ENCODE measurements at regions not wholly inside any gene's neighbourhood (a gene's known extent, or its start where the extent isn't known, plus 50 kb on each side); places are given as distances from the start of the nearest gene placed in this dataset.
"Not testable (repeated sequence)": the region's sequence is repeated elsewhere in the genome, so short reads cannot be mapped to it uniquely, and the experiment has no call there.

DNA sequence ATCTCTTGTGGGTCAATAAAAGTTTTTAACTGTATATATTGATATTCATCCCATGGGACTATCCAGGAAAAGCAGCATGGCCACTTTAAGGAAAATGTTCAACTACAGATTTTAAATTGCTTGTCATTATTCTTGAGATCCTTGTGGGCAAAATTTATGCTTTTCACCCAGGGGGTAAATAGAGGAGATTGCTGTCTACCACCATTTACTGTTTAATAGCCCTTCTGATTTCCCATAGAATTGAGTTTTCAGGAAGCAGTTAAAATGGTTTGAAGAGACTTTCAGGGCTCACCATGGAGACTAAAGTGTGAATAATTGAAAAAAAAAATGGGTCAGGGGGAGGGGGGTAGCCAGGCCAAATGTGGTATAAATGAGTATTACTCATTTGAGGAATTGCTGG is 901.1 kb upstream of the POT1 start:
- DNase-seq, result no peak

DNA sequence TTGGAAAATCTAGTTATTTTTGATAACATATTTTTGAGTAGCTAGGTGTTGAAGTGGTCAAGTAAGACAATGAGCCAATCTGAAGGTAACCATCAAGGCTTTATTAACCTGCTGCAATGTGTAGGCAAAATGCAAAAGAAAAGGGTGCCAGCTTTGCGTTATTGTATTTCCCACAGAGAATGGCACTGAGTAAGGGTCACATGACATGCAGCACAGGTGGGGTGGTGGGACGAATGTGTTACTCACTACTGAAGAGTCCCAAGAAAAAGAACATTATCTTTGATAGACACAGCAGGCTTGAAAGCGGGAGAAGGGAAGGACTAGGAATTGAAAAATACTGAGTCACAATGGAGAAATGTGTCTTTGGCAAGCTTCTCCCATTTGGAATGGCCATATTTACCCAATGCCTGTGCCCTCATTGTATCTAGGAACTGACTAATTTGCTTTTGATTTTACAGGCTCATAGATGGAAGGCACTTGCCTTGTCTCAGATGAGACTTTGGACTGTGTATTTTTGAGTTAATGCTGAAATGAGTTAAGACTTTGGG is 898.6 kb upstream of the POT1 start:
- DNase-seq, result no peak

DNA sequence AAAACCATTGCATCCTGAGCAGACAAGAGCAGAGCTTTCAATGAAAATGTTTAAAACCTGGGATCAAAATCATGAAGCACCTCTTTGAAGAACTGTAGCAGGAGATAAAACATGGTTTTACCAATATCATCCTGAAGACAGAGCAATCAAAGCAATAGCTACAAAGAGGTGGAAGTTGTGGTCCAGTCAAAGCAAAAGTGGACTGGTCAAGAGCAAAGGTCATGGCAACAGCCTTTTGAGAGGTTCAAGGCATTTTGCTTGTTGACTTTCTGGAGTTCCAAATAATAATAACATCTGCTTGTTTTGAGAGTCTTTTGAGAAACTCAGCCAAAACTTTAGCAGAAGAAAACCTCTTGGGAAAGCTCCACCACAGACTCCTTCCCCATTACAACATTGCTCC is 893.9 kb upstream of the POT1 start:
- no peak for DNase-seq

DNA sequence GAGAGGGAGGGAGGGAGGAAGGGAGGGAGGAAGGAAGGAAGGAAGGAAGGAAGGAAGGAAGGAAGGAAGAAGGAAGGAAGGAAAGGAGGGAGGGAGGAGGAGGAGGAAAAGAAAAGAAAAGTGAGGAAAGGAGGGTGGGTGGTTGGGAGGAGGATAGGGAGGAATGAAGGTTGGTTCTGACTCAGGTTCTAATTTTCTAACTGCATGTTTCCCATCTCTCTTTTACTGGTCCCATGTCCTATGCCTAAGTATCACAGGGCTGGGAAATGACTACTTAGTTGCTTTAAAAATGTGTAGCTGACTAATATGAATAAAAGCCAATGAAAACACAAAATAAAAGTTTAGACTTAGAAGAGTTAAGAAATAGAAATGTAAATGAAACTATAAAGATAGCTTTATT is 890.9 kb upstream of the POT1 start:
- DNase-seq, result no peak

DNA sequence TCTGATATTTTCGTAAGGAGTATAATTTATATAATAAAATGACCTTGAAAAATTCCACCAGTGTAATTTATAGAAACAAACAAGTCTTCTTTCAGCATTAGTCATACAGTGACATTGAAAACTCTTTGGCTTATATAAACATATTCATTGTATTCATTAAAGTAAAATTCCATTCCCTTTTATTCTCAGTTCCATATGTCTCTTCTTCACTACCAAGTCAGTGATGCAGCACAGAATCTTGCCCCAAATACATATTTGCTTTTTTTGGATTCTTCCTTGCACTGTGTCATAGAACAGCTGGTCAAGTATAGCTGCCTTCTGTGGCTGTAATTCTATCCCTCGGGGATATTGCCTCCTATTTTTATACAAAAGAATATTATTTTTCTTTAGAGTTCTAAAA is 884.5 kb upstream of the POT1 start:
- DNase-seq, result no peak

DNA sequence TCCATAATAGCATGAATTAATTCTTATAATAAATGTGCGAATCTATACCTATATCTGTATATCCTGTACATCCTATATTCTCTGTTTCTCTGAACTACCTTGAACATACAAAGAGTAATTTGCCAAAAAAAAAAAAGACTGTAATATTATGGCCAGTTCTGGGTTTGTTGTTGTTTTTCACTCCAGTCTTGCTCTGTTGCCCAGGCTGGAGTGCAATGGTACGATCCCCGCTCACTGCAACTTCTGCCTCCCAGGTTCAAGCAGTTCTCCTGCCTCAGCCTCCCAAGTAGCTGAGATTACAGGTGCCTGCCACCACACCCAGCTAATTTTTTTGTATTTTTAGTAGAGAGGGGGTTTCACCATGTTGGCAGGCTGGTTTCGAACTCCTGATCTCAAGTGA is 876.9 kb upstream of the POT1 start:
- DNase-seq, result not testable (repeated sequence)

DNA sequence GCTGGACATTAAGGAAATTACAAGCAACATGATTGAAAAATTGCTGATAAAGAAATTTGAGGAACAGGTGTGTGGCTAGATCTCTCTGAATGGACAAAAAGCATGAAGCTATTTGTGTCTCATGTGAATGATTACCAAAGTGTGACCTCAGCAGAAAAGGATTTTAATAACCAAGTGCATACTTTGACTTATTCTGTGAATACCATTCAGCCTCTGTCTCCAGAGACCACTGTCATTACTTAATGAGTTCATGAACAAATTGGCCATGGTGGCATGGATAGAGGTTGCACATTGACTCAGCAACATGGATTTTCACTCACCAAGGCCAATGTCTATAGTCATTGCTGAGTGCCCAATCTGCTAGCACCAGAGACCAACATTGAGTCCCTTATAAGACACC is 874.6 kb upstream of the POT1 start:
- no peak for DNase-seq

DNA sequence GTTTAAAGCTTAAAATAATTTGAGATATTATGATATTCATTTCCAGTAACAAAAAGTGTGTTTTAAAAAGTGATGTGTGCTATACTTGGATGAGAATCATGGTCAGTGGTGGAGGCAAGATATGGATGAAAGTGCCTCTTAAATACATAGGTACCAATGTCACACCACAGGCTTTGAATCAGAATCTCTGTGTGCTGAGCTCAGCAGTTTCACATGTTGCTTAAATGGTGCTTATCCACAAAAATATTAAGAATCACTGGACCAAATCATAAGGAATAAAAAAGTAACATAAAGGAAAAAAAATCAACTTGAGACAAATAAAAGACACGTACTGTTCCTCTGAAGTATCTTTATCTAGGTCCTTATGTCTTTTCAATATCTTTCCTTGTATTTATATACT is 850.5 kb upstream of the POT1 start:
- no peak for DNase-seq

DNA sequence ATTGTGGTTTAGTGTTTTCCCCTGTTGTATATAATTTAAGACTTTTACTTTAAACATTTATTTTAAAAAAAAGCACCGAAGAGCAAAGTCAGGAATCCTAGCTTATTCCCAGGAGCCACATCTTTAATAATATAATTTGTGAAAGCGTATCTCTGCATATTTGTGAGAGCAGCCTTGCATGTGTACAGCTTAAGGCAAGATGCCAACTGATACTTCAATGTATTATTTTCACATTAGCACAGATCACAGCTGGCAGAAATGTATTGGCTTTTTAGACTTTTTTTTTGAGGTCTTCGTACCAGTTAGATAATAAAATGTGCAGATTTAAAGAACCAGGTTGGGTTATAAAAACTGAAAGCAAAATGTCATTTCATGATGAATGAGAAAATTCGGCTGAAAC is 845.7 kb upstream of the POT1 start:
- DNase-seq, result no peak

DNA sequence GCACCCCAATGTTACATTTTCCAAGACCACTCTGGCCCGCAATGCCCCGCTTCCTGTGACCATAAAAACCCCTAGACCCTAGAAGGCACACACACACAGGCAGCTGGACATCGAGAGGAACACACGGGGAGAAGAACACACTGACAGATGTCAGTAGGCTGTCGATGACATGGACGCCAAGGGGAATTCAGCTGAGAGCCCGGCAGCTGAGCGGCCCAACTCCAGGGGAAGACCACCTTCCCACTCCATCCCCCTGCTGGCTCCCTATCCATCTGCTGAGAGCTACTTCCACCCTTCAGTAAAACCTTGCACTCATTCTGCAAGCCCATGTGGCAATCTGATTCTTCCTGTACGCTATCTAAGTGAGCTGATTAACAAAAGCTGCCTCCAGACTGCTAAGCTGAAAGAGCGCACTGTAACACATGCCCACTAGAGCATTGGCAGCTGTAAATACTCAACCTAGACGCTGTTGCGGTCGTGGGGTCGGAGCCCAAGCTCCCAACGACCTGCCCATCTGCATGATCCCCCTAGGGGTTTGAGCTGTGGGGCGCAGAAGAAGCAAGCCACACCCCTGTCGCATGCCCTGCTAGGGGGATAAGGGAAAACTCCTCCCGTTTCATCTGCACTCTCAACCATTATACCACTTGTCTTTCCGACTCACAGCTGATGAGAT is 843.6 kb upstream of the POT1 start:
- DNase-seq, result no peak

DNA sequence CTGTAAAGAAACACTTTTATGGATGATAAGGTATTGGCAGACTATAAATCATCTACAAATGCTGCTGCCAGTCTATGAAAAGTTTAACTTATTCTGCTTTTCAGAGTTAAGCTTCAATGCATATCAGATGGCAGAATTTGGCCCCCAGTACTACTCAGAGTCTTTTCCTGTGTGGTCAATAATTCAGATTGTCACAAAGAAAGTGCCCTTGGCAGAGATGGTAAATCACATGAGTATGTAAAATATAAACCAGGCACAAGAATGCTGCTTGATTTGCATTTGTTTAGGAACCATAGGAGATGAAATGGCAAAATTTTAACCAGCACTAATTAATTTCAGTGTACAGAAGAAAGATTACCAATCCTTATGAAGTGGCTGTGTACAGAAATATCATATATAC is 818.3 kb upstream of the POT1 start:
- DNase-seq, result no peak

DNA sequence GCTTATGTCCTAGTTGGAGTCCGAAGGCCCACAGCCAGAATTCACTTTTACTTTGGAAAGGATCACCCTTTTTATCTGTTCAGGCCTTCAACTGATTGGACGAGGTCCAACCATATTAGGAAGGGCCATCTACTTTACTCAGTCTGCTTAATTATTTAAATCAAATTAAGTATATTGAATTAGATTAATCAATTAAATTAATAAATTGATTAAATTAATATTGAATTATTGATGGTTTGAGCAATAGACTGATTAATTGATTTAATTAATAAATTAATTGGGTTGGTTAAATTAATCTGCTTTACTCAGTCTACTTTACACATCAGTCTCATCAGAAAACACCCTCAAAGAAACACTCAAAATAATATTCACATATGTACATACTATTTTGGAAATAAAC is 816.9 kb upstream of the POT1 start:
- DNase-seq, result no peak

DNA sequence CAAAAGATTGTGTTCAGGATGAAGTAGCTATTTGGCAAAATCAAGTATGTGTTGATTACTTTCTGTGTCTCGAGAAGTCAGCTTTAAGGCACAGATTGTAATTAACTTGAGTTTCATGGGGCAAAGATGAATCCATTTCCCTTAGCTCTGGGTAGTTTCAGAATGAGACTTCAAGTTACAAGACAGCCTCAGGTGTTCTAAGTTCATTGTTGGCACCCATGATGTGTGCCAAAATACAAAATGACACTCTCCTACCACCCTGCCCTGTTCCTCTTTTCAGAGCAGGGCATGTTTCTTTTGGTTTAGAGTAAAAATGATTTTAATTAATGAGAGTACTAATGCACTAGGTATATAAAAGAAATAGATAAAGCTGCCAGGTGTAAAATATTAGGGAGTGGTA is 797.6 kb upstream of the POT1 start:
- DNase-seq, result no peak

DNA sequence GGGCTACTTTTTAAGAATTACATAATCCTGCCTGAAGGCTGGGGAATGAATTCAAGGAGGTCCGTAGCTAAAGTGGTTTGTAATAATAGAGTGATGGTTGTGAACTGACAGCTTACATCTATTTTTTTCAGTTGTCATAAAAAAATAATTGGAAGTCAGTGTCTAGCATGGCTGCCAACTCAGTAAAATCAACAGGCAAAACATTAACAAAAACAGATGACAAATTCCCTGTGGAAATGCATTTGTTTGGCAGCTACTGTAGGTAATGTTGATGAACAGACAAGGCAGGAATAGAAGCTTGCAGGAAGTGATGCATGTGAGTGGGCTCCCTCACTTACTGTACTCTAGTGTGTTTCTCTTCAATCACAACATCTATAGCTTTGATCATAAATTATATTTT is 766.0 kb upstream of the POT1 start:
- no peak for DNase-seq

DNA sequence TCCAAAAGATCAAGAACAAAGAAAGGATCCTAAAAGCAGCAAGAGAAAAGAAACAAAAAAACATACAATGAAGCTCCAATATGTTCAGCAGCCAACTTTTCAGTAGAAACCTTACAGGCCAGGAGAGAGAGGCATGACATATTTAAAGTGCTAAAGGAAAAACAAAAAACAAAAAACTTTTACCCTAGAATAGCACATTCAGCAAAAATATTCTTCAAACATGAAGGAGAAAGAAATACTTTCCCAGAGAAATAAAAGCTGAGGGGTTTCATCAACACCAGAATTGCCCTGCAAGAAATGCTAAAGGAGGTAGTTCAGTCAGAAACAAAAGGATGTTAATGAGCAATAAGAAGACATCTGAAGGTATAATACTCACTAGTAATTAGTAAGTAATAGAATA is 753.5 kb upstream of the POT1 start:
- DNase-seq, result no peak

DNA sequence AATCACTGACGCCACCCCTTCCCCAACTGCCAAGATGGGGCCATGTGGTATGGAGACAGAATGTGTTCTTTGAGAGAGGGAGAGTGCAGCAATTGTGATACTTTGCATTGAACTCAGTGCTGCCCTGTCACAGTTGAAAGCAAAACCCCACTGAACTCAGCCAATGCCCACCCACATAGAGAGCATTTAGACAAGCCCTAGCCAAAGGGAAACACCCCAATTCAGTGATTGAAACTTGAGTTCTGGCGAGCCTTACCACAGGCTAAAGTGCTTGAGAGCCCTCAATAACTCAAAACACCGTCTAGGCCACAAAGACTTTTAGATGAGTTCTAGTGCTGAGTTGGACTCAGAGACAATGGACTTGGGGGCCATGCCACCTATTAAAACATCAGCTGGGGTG is 751.9 kb upstream of the POT1 start:
- DNase-seq, result no peak

DNA sequence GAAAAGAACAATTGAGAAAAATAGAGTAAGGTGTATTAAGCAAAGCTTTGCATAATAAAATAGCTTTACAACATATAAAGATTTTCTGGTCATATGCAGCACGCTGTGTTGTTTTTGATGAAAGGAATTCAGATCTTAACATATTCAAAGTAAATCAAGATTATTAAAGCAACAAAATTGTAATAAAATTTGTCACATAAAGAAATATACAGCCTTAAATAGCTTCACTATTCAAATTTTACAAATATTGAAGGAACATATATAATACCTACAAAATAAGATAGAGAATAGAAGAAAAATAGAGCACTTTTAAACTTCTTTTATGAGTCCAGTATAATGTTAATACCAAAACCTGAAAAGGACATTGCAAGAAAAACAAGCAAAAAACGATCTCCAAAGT is 749.1 kb upstream of the POT1 start:
- DNase-seq, result no peak

DNA sequence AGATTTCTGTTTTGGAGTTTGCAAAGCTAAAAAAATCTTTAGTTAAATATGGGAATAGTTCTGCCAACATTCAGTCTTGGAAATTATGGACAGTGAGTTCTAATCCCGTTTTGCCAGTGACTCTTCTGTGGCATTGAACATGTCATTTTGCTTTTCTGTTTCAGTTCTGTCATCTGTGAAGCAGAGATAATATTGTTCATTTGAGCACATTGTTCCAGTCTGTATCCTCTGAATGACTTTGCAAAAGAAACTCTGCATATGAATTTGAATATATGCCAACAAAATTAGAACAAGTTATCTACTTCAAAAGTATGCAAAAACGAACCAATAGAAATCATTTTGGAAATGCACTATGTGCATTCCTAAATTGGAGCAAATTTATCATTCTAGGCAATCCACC is 746.0 kb upstream of the POT1 start:
- no peak for DNase-seq

DNA sequence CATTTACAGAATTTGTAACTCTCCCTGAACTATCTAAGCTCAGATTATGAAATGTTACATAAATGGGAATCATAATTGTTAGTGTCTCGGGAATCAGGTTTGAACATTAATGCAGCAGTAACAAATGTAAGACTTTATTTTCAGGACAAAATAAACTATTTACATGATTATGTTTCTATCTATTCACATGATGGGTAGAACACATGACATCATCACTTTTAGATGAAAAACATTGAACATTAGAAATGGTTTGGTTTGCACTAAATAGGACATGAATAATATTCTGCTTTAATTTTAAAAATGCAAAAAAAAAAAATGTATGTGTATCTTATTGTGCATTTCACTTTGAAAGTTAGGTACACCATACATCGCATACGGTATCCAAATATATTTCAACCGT is 745.5 kb upstream of the POT1 start:
- no peak for DNase-seq

DNA sequence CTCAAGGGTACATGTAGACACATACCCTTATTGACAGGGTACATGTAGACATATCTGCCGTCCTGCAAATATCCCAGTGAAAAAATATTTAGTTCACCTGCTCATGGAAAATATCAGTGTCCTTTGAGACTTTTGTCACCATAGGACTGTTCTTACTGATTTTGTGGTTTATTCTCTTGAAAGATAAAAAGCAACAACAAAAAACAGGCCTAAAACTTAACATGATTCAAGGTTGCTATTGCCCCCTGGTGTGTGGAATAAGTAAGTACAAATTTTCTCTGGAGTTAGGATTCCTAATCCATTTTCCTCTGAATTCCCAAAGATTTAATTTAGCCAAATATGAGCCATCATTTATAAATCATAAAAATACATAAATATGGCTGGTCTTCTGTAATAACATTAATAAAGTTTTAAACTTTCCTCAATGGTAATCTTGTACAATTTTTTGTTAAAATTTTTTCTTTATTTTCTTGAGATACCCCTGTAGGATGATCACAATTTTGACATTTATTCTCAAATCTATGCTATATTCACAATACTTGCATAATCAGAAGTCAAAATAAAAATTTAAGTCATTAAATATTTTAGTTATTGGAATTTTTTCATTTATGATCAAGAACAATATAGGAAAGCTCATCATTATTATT is 741.4 kb upstream of the POT1 start:
- no peak for DNase-seq

DNA sequence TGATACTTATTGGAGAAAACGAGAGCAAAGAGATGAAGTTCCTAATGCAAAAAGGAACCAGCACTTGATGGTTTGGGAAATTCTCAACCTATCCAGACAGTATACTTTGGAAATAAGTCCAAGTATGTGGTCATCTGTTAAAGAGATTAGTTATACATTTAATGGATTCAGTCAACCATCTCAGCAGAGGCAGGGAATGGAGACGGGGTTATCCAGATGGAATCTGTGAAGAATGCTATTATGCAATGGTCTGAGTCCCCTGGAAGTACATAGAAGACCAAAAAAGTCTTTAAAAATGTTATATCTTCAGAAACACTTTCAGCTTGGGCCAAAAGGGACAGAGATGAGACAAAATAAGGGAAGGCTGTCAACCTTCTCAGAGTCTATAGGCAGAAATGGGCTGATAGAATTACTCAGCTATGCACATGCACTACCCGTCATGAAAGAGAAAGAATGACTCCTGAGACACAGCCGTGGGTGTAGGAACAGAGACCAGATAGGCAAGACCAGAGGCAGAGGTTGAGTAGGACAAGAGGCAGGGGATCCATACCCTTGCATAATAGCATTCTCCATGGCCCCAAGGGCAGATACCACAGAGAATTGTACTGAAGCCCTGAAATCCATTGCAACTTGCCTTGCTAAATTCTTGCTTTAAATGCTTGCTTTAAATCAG is 738.8 kb upstream of the POT1 start:
- DNase-seq, result no peak

DNA sequence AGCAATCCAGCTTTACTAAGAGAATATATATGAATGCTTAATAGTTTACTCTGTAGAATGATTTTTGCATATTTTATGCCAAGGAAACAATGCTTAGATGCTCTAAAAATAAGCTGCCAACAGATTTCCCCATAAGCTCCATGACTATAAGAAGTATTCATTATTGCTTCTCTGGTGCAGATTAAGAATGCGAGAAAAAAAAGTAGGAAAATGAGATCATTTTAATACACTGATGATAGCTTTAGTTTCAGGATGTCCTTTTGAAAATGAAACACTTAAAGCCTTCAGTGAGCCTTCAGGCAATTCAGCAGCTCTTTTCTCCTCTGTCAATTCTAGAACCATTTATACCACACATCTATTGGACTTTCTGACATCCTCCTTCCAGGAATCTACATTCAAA is 735.0 kb upstream of the POT1 start:
- no peak for DNase-seq

DNA sequence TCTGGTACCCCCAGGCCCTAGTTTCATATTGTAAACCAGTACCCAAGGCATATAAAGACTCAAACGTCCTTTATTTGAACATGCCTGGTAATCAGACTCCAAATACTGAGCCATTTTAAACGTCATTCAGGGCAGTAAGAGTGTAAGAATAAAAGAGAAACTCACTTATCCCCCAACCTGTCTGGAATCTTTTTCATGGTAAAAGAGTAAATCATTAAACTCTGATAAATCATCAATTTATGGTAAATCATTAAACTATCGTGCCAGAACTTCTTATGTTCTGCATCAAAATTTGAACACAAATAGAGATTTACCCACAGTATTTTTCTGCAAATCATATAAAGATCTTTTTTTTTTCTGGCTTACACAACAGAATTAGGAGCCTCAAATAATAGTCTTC is 734.3 kb upstream of the POT1 start:
- DNase-seq, result no peak

DNA sequence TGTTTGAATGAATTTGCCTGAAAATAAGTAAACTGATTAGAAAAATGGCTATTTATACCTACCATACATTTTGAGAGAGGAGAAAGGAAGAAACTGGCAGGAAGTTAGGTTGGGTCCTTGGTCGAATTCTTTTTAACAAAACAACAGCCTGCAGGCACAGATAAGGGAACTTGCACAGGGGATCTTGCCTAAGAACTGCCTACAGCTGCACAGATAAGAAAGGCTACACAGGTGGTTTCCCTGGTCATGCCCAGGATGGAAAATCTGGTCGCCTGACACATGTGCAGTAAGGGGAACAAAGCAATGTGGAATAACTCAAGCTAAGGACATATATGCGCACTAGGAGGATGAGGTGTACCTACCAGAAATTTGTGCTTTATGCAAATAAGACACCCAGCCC is 732.1 kb upstream of the POT1 start:
- DNase-seq, result no peak
